GM12872 (cell line): ENCODE measurements at regions not wholly inside any gene's neighbourhood (a gene's known extent, or its start where the extent isn't known, plus 50 kb on each side); places are given as distances from the start of the nearest gene placed in this dataset.

ENCODE experiments used
- TF ChIP-seq, protein P1 (sequence below): IDR thresholded peaks from 3 replicates; pipeline ENCODE4 v1.5.1; 2011; ENCODE audit warnings: low read depth, mild to moderate bottlenecking, low read length, moderate library complexity; ENCODE audit not compliant: insufficient read depth

DNA sequence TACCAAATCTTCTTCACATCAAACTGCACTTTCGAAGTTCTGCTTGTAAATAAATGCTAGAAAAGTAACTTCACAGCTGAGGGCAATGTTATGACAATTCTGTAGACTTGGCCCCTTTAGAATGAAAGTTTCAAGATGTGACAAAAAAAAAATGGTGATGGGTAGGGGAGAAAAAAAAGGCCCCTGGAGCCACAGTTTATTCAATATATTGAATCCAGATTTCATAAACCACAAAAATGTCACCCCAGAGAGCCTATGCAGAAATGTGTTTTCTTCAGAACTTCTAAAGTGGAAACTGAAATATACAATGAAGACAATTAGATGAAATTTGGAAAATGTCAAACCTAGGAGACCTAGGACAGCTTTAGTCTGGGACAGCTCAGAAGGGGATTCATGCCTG, 143.1 kb downstream of the EDN3 start:
- TF ChIP-seq, protein P1, sequence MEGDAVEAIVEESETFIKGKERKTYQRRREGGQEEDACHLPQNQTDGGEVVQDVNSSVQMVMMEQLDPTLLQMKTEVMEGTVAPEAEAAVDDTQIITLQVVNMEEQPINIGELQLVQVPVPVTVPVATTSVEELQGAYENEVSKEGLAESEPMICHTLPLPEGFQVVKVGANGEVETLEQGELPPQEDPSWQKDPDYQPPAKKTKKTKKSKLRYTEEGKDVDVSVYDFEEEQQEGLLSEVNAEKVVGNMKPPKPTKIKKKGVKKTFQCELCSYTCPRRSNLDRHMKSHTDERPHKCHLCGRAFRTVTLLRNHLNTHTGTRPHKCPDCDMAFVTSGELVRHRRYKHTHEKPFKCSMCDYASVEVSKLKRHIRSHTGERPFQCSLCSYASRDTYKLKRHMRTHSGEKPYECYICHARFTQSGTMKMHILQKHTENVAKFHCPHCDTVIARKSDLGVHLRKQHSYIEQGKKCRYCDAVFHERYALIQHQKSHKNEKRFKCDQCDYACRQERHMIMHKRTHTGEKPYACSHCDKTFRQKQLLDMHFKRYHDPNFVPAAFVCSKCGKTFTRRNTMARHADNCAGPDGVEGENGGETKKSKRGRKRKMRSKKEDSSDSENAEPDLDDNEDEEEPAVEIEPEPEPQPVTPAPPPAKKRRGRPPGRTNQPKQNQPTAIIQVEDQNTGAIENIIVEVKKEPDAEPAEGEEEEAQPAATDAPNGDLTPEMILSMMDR = no peak

DNA sequence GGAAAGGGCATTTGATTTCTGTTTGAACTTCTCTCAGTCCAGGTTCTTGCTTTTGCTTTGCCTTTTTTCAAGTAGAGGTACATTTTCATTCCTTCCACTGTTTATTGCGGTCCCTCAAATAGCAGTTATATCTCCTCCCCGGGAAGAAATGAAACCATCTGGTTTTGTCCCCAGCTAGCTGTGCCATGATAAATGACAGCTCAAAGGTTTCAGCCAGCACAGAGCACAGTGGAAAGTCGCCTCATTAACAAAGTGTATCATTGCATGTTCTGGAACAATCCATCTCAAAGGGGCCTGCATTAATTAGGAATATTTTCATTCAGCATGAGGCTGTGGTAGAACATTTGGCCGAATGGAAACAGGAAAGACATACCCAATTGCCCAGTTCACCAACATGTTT, 146.0 kb downstream of the EDN3 start:
- TF ChIP-seq, protein P1 = no peak

DNA sequence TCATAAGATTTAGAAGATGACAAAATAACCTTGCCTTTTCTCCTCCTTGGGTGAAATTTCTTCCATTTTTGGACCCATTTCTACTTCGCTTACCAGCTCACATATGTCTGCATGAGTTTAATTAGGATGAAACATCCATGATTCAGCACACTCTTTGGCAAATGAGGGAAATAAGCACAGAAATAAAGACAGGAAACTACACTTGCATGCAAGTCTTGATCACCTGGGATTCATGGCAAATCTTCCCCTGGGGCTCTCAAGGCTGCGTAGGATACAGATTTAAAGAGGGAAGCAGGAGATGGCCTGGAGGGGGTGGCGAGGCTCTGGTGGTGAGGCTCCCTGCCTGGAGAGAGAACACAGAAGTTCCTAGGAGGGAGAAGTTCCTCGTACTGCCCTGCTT, 147.8 kb downstream of the EDN3 start:
- TF ChIP-seq, protein P1 = no peak

DNA sequence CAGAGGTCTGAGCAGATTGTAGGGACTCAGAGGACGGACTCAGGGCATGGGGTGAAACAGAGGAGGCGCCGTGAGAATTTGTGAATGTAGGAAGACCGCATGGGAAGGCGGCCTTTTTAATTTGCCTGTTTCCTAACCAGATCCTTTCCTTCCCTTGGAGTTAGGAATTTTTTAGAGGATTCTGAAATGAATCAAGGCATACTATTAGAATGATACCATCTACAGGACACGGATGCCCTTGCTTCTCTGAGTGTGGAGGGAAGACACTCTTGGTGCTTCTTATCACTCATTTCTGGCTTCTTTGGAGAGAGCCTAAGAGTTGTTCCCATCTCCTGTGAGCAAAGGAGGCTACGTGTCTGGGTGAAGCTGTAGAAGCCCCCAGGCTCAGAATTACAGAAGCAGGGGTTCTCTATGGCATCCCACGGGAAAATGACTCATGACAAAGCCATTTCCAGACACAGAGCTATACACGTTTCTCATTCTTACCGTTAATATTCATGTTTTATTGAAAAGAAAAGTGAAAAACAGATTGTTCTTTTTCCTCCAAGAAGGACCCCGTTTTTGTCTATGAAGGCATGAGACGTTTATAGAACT, 148.5 kb downstream of the EDN3 start:
- TF ChIP-seq, protein P1 = no peak

DNA sequence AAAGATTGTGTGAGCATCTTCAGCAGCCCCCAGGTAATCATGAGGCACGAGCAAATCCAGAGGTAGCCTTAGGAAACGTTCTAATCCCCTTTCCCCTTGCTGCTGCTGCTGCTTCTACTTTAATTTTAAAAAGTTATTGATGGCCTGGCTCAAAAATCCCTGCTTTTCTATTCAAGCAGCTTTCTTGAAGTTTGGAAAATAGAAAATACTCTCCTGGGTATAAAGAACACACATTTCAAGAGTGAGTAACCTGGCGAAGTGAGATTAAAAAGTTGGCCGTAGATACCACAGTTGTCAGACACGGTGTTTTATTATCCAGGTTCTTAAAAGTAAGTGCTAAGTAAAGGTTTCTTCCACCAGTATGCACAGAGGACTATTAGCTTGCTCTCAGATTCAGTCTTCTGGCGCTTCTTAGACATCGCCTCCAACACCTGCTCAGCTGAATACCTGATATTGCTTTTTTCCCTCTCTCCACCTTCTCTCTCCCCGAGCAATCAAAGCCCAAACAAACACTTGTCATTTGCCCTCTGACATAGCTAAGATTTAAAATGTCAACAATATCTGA, 150.7 kb downstream of the EDN3 start:
- TF ChIP-seq, protein P1 = no peak

DNA sequence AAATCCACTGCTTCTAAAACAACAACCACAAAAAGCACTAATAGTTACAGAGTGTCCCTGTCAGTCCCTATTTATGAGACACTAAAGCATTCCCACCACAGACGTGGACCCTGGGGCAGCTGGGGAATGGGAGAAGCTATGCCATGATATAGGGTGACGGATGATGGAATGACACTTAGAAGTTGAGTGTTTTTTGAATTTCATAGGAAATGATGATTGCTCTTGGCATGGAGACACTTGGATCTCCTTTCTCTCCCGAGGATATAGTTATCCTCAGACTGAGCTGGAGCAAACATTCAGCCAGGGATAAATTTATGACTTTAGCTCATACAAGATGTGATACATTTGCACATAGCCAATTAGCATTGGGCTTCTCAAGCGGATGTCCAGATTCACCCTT, 151.2 kb downstream of the EDN3 start:
- TF ChIP-seq, protein P1 = no peak

DNA sequence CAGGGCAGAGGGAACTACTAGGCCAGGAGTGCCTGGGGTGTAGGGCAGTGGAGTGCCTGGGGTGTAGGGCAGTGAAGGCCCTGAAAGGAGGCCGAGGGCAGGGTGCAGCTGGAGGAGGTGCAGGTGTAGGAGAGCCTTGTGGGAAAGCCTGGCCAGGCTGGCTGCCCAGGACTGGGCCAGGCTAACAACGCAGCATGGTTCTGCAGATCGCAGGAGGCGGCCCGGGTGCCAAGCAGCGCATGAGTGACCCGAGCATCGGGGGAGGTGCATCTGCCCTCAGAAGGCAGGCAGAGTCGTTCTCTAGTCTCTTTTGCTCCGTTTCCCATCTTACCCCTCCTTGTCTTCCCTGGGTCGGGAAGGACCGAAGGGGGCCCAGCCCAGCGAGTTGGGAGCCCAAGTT, 151.5 kb upstream of the PHACTR3 start:
- TF ChIP-seq, protein P1 = no peak
